A549 (cell line): ENCODE measurements at regions not wholly inside any gene's neighbourhood (a gene's known extent, or its start where the extent isn't known, plus 50 kb on each side); places are given as distances from the start of the nearest gene placed in this dataset.

Experiments used
- ATAC-seq, 2 experiments: fragments of 200-7000 bp in 1 of 2; fragments of >200 bp in 1 of 2; cut with Nextera tagmentation in 1 of 2; cut with Tn5 transposase in 1 of 2; 3 replicates each; pipeline versions ENCODE4 v1.8.0 to v1.9.1; 2018 to 2020; ENCODE audit warnings: mild to moderate bottlenecking in 1 of 2, moderate library complexity in 1 of 2
- CTCF ChIA-PET: fragments of 300-600 bp; sonication (Branson Sonifier 250); formaldehyde crosslinking; extraction: SDS; loops from one replicate; lab custom pipeline; 2021; ENCODE audit warnings: antibody characterized with exemption, inconsistent platforms; lab: Yijun Ruan, JAX
- POLR2A ChIA-PET: fragments of 350-600 bp; formaldehyde crosslinking; extraction: SDS; loops from one replicate; lab custom pipeline; 2021; ENCODE audit warnings: antibody characterized with exemption, inconsistent platforms; lab: Yijun Ruan, JAX
- DNase-seq, 2 experiments: peaks; one replicate each; pipeline versions ENCODE4 v3.0.0 to v3.0.0-alpha.2; 2011 to 2016; ENCODE audit warnings: low read depth in 1 of 2, low spot score in 1 of 2
- FAIRE-seq: peaks from 2 replicates; lab custom pipeline; 2011; peaks lifted over from hg19 to GRCh38; lab: Jason Lieb, UNC
- H3K27ac ChIP-seq, 2 experiments: fragments of >200 bp; sonication (Bioruptor Twin); formaldehyde crosslinking; 3 replicates each; pipeline ENCODE4 v1.5.1; 2016 to 2017
- H3K4me1 ChIP-seq: fragments of >200 bp; sonication (Bioruptor Twin); formaldehyde crosslinking; 3 replicates; pipeline ENCODE4 v1.6.1; 2016
- H3K4me2 ChIP-seq: fragments of >200 bp; sonication (Bioruptor Twin); formaldehyde crosslinking; 3 replicates; pipeline ENCODE4 v1.6.1; 2016
- H3K4me3 ChIP-seq: fragments of >200 bp; sonication (Bioruptor Twin); formaldehyde crosslinking; 3 replicates; pipeline ENCODE4 v1.5.1; 2016
- H3K9me3 ChIP-seq: fragments of >200 bp; sonication (Bioruptor Twin); formaldehyde crosslinking; 3 replicates; pipeline ENCODE4 v1.6.1; 2016
- CHD4 ChIP-seq: fragments of 200-600 bp; sonication (generic); IDR thresholded peaks from 2 replicates; pipeline ENCODE4 v1.6.1; 2016; ENCODE audit warnings: antibody characterized with exemption, mild to moderate bottlenecking, borderline replicate concordance
- EP300 ChIP-seq, 2 experiments: fragments of >200 bp; sonication (Bioruptor Twin); formaldehyde crosslinking; IDR thresholded peaks; 2 replicates in 1 of 2; 3 replicates in 1 of 2; pipeline ENCODE4 v1.6.1; 2016 to 2017
- FOSL2 ChIP-seq, 2 experiments: fragments of 450-650 bp in 1 of 2; fragments of >200 bp in 1 of 2; sonication (Bioruptor Twin) in 1 of 2; formaldehyde crosslinking; IDR thresholded peaks; 2 replicates each; pipeline versions ENCODE4 v1.5.0 to v1.6.1; 2016 to 2020; ENCODE audit warnings: mild to moderate bottlenecking in 1 of 2, moderate library complexity in 1 of 2
- FOXS1 ChIP-seq: fragments of 250-450 bp; sonication (Bioruptor Pico); IDR thresholded peaks from 2 replicates; pipeline ENCODE4 v1.5.0; 2020; ENCODE audit warnings: mild to moderate bottlenecking, moderate library complexity
- GATA3 ChIP-seq: IDR thresholded peaks from 2 replicates; pipeline ENCODE4 v1.6.1; 2012; ENCODE audit warnings: borderline replicate concordance
- HEYL ChIP-seq: fragments of 250-450 bp; sonication (Bioruptor Pico); IDR thresholded peaks from 2 replicates; pipeline ENCODE4 v1.8.0; 2021; ENCODE audit warnings: mild to moderate bottlenecking, moderate library complexity
- HOXA7 ChIP-seq: fragments of 250-450 bp; sonication (Bioruptor Pico); IDR thresholded peaks from 2 replicates; pipeline ENCODE4 v1.5.0; 2020; ENCODE audit warnings: mild to moderate bottlenecking, moderate library complexity
- HOXB13 ChIP-seq: fragments of 250-450 bp; sonication (Bioruptor Pico); IDR thresholded peaks from 2 replicates; pipeline ENCODE4 v1.5.0; 2020; ENCODE audit warnings: low read depth, mild to moderate bottlenecking, moderate library complexity
- HOXB5 ChIP-seq: fragments of 250-450 bp; sonication (Bioruptor Pico); IDR thresholded peaks from 2 replicates; pipeline ENCODE4 v1.5.0; 2020; ENCODE audit warnings: mild to moderate bottlenecking, moderate library complexity
- KDM5A ChIP-seq: fragments of 200-600 bp; sonication (generic); IDR thresholded peaks from 2 replicates; pipeline ENCODE4 v1.6.1; 2016; ENCODE audit warnings: antibody characterized with exemption, mild to moderate bottlenecking
- MYC ChIP-seq: IDR thresholded peaks from 2 replicates; pipeline ENCODE4 v1.6.1; 2012; ENCODE audit warnings: mild to moderate bottlenecking, inconsistent platforms, low read length, improper control_type of control experiment, borderline replicate concordance
- NPAS2 ChIP-seq: fragments of 250-450 bp; sonication (Bioruptor Pico); IDR thresholded peaks from 2 replicates; pipeline ENCODE4 v1.8.0; 2022; ENCODE audit warnings: mild to moderate bottlenecking, moderate library complexity, borderline replicate concordance
- NR3C1 ChIP-seq: fragments of >200 bp; sonication (Bioruptor Twin); formaldehyde crosslinking; IDR thresholded peaks from 3 replicates; pipeline ENCODE4 v1.6.1; 2017
- POLR2A ChIP-seq: IDR thresholded peaks from 2 replicates; pipeline ENCODE4 v1.6.1; 2012; ENCODE audit warnings: mild to moderate bottlenecking, low read length
- RNF2 ChIP-seq: fragments of 200-600 bp; sonication (generic); IDR thresholded peaks from 2 replicates; pipeline ENCODE4 v1.6.1; 2016; ENCODE audit warnings: low read depth, mild to moderate bottlenecking, antibody characterized with exemption, moderate library complexity, borderline replicate concordance
- ZC3H11A ChIP-seq: fragments of 450-650 bp; IDR thresholded peaks from 2 replicates; pipeline ENCODE4 v1.6.1; 2014; ENCODE audit warnings: antibody characterized with exemption, mild to moderate bottlenecking
- ZFP36 ChIP-seq: fragments of 450-650 bp; IDR thresholded peaks from 2 replicates; pipeline ENCODE4 v1.6.1; 2014; ENCODE audit warnings: borderline replicate concordance; ENCODE audit not compliant: partially characterized antibody
- ZSCAN20 ChIP-seq: fragments of 250-450 bp; sonication (Bioruptor Pico); IDR thresholded peaks from 2 replicates; pipeline ENCODE4 v1.8.0; 2022; ENCODE audit warnings: mild to moderate bottlenecking, moderate library complexity
- WGBS: methylation state at CpG from one replicate; pipeline ENCODE4 v1.1.6; 2017; ENCODE audit errors: missing lambda C conversion rate; 5-methylcytosine and 5-hydroxymethylcytosine counted together
- TF ChIP-seq, protein P1 (sequence below): fragments of 200-600 bp; sonication (generic); IDR thresholded peaks from 2 replicates; pipeline ENCODE4 v1.6.1; 2016; ENCODE audit warnings: antibody characterized with exemption, mild to moderate bottlenecking, moderate library complexity
- TF ChIP-seq, protein P2 (sequence below): fragments of 250-450 bp; sonication (Bioruptor Pico); IDR thresholded peaks from 2 replicates; pipeline ENCODE4 v1.5.0; 2020; ENCODE audit warnings: low read depth, mild to moderate bottlenecking, moderate library complexity
- TF ChIP-seq, protein P3 (sequence below): fragments of >200 bp; sonication (Bioruptor Twin); formaldehyde crosslinking; IDR thresholded peaks from 2 replicates; pipeline ENCODE4 v1.6.1; 2016
- TF ChIP-seq, protein P4 (sequence below): fragments of 450-650 bp; IDR thresholded peaks from 2 replicates; pipeline ENCODE4 v1.6.1; 2014; ENCODE audit warnings: antibody characterized with exemption
- TF ChIP-seq, protein P5 (sequence below): IDR thresholded peaks from 2 replicates; pipeline ENCODE4 v1.6.1; 2012

DNA sequence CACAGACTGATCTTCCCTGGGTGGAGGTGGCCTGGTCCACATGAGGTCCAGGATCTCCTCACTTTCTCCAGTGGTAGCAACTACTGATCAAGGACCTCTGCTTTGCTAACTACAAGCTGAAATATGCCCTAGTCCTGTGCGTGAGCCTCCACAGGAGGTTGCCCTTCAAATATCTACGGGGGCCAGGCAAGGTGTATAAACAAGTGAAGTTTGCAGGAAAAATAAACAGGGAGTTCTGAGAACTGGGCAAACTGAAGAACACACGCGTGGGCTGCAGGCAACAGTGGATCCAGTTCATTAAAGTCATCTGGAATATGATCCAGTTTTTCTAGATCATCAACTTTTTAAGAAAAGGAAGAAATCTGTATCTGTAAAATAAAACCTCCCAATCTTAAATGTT, 167.5 kb upstream of the NR3C1 start:
- WGBS = 84% methylated on average over 4 of the region's 4 CpGs
- no peak for TF ChIP-seq HOXA7 (CRISPR knock-in tag)
- TF ChIP-seq NPAS2 (CRISPR knock-in tag) = no peak
- no peak for TF ChIP-seq NR3C1
- TF ChIP-seq ZC3H11A = no peak
- no peak for TF ChIP-seq RNF2
- TF ChIP-seq, protein P1, sequence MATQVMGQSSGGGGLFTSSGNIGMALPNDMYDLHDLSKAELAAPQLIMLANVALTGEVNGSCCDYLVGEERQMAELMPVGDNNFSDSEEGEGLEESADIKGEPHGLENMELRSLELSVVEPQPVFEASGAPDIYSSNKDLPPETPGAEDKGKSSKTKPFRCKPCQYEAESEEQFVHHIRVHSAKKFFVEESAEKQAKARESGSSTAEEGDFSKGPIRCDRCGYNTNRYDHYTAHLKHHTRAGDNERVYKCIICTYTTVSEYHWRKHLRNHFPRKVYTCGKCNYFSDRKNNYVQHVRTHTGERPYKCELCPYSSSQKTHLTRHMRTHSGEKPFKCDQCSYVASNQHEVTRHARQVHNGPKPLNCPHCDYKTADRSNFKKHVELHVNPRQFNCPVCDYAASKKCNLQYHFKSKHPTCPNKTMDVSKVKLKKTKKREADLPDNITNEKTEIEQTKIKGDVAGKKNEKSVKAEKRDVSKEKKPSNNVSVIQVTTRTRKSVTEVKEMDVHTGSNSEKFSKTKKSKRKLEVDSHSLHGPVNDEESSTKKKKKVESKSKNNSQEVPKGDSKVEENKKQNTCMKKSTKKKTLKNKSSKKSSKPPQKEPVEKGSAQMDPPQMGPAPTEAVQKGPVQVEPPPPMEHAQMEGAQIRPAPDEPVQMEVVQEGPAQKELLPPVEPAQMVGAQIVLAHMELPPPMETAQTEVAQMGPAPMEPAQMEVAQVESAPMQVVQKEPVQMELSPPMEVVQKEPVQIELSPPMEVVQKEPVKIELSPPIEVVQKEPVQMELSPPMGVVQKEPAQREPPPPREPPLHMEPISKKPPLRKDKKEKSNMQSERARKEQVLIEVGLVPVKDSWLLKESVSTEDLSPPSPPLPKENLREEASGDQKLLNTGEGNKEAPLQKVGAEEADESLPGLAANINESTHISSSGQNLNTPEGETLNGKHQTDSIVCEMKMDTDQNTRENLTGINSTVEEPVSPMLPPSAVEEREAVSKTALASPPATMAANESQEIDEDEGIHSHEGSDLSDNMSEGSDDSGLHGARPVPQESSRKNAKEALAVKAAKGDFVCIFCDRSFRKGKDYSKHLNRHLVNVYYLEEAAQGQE = no peak
- no peak for TF ChIP-seq CHD4
- TF ChIP-seq HEYL (CRISPR knock-in tag) = no peak
- no peak for TF ChIP-seq FOXS1
- TF ChIP-seq GATA3 = no peak
- TF ChIP-seq KDM5A = no peak
- no peak for TF ChIP-seq HOXB13 (CRISPR knock-in tag)
- FAIRE-seq (no peak), ATAC-seq (no peak), DNase-seq (no peak)
- ChIA-PET POLR2A (interaction anchor here (1.5 kb wide), 1 partner anchor 11 kb away, joined by 4 read pairs; no protein-coding TSS in a partner anchor), CTCF (interaction anchor here (0.6 kb wide), 1 partner anchor 397 kb away, joined by 4 read pairs; no protein-coding TSS in a partner anchor)
- Histone ChIP-seq H3K4me3 (no peak overlapping the region), H3K27ac (peak overlapping the region in 1 of 2 experiments; percentile 37; a peak in 2 of 6 replicates), H3K4me2 (no peak overlapping the region), H3K9me3 (no peaks in the 10 kb centered on the region), H3K4me1 (peaks cover 8% of the 10 kb centered on the region; the same call in 1 of the 3 replicates)

DNA sequence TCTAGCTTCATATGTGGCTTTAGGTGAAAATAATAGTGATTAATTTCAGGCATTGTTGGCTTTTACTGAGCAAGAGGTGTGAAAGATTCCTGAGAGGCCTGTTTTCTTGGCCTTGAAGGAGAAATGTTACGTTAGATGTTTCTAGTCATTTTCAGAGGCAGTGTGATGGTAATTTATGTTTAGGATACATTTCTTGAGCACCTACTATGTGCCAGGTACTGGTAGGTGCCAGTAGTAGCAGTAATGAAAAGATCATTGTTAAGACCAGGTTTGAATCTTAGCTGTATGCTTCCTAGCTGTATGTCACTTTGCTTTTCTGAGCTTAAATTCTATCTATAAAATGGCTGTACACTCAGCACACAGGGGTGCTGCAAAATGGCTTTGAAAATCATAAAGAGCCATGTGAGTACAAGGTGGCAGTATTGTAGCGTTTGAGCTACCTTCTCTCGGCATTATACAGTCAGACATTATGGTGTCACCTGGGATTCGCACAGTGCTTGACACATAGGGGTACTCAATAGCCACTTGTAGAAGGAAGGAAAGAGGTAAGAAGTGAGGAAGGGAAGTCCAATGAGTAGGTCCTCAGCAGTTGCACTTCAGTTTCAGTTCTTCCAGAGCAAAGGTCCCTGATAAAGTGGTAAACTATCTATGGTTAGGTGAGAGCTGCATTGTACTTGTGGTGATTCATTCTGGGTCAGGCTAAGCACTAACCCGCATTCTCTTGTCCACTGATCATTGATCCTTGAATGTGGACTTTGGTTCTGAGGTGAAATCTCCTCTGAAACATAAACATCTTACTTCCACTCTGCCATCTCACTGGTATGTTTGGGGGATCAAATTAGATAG, 166.5 kb upstream of the NR3C1 start:
- no peak; a peak in 1 of 6 replicates for ATAC-seq
- Histone ChIP-seq H3K4me2 (no peak overlapping the region), H3K27ac (peak overlapping the region in 1 of 2 experiments; percentile 18; a peak in 2 of 6 replicates), H3K4me3 (no peak overlapping the region), H3K9me3 (no peaks in the 10 kb centered on the region), H3K4me1 (peaks cover 8% of the 10 kb centered on the region; the same call in 1 of the 3 replicates)
- ChIA-PET POLR2A (no interaction called here), CTCF (interaction anchor here (1.5 kb wide), 1 partner anchor 55 kb away, joined by 5 read pairs; no protein-coding TSS in a partner anchor)
- FAIRE-seq = no peak
- TF ChIP-seq HEYL (CRISPR knock-in tag) (no peak), MYC (no peak), ZFP36 (no peak), NPAS2 (CRISPR knock-in tag) (no peak), HOXA7 (CRISPR knock-in tag) (no peak), HOXB5 (CRISPR knock-in tag) (no peak), FOSL2 (IDR thresholded peaks at IDR 0.05) (no peak), FOSL2 (CRISPR knock-in tag; IDR thresholded peaks at IDR 0.05) (no peak), ZSCAN20 (CRISPR knock-in tag) (no peak), EP300 (IDR thresholded peaks at IDR 0.05) (no peak), POLR2A (no peak)
- TF ChIP-seq, protein P2, sequence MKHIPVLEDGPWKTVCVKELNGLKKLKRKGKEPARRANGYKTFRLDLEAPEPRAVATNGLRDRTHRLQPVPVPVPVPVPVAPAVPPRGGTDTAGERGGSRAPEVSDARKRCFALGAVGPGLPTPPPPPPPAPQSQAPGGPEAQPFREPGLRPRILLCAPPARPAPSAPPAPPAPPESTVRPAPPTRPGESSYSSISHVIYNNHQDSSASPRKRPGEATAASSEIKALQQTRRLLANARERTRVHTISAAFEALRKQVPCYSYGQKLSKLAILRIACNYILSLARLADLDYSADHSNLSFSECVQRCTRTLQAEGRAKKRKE (CRISPR knock-in tag) = no peak
- TF ChIP-seq, protein P3, sequence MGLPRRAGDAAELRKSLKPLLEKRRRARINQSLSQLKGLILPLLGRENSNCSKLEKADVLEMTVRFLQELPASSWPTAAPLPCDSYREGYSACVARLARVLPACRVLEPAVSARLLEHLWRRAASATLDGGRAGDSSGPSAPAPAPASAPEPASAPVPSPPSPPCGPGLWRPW = no peak
- TF ChIP-seq, protein P4, sequence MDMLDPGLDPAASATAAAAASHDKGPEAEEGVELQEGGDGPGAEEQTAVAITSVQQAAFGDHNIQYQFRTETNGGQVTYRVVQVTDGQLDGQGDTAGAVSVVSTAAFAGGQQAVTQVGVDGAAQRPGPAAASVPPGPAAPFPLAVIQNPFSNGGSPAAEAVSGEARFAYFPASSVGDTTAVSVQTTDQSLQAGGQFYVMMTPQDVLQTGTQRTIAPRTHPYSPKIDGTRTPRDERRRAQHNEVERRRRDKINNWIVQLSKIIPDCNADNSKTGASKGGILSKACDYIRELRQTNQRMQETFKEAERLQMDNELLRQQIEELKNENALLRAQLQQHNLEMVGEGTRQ = no peak
- TF ChIP-seq, protein P5, sequence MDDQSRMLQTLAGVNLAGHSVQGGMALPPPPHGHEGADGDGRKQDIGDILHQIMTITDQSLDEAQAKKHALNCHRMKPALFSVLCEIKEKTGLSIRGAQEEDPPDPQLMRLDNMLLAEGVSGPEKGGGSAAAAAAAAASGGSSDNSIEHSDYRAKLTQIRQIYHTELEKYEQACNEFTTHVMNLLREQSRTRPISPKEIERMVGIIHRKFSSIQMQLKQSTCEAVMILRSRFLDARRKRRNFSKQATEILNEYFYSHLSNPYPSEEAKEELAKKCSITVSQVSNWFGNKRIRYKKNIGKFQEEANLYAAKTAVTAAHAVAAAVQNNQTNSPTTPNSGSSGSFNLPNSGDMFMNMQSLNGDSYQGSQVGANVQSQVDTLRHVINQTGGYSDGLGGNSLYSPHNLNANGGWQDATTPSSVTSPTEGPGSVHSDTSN = no peak
- no peak for DNase-seq
- 89% methylated on average over 5 of the region's 5 CpGs for WGBS
